GM23338 (cell line): ENCODE measurements at regions not wholly inside any gene's neighbourhood (a gene's known extent, or its start where the extent isn't known, plus 50 kb on each side); places are given as distances from the start of the nearest gene placed in this dataset.

Experiments used
- ATAC-seq: fragments of 200-7000 bp; cut with Tn5 transposase; 3 replicates; pipeline ENCODE4 v1.9.1; 2020
- DNase-seq: peaks from one replicate; pipeline ENCODE4 v3.0.0-alpha.2; 2015; ENCODE audit warnings: low spot score
- H2AFZ ChIP-seq: fragments of 200-600 bp; sonication (generic); 2 replicates; pipeline ENCODE4 v1.8.0; 2016; ENCODE audit warnings: antibody characterized with exemption, mild to moderate bottlenecking, moderate library complexity
- H3F3A ChIP-seq: fragments of 200-600 bp; sonication (generic); replicated peaks from 2 replicates; pipeline ENCODE4 v1.8.0; 2017; ENCODE audit warnings: antibody characterized with exemption, mixed run types, low read depth
- H3K27ac ChIP-seq: fragments of 200-600 bp; sonication (generic); 2 replicates; pipeline ENCODE4 v1.6.1; 2016; ENCODE audit warnings: low read depth
- H3K27me3 ChIP-seq: fragments of 200-600 bp; sonication (generic); 2 replicates; pipeline ENCODE4 v1.8.0; 2016; ENCODE audit warnings: mild to moderate bottlenecking, mixed run types, moderate library complexity; ENCODE audit not compliant: insufficient read depth
- H3K36me3 ChIP-seq: fragments of 200-600 bp; sonication (generic); 2 replicates; pipeline ENCODE4 v1.8.0; 2016; ENCODE audit warnings: mild to moderate bottlenecking; ENCODE audit not compliant: insufficient read depth
- H3K4me1 ChIP-seq: fragments of 200-600 bp; sonication (generic); 2 replicates; pipeline ENCODE4 v1.8.0; 2016; ENCODE audit warnings: mild to moderate bottlenecking, moderate library complexity; ENCODE audit not compliant: insufficient read depth
- H3K4me2 ChIP-seq: fragments of 200-600 bp; sonication (generic); 2 replicates; pipeline ENCODE4 v1.7.1; 2017; ENCODE audit warnings: mixed run types
- H3K4me3 ChIP-seq: fragments of 200-600 bp; sonication (generic); 2 replicates; pipeline ENCODE4 v1.6.1; 2016; ENCODE audit warnings: mixed run types
- H3K79me2 ChIP-seq: fragments of 200-600 bp; sonication (generic); replicated peaks from 2 replicates; pipeline ENCODE4 v1.8.0; 2017; ENCODE audit warnings: mild to moderate bottlenecking; ENCODE audit not compliant: insufficient read depth
- H3K9me2 ChIP-seq: fragments of 200-600 bp; sonication (generic); 2 replicates; pipeline ENCODE4 v1.8.0; 2017; ENCODE audit not compliant: insufficient read depth
- H4K20me1 ChIP-seq: fragments of 200-600 bp; sonication (generic); replicated peaks from 2 replicates; pipeline ENCODE4 v1.8.0; 2017; ENCODE audit warnings: mild to moderate bottlenecking; ENCODE audit not compliant: insufficient read depth
- H3K27ac Mint-ChIP-seq: 2 replicates; pipeline ENCODE4 v1.8.0; 2020; ENCODE audit warnings: inconsistent platforms, mild to moderate bottlenecking, moderate library complexity, mixed read lengths
- H3K27me3 Mint-ChIP-seq: 3 replicates; pipeline ENCODE4 v1.8.0; 2022; ENCODE audit warnings: low read depth, mild to moderate bottlenecking, moderate library complexity, mixed read lengths, inconsistent platforms; ENCODE audit not compliant: insufficient read depth, poor library complexity
- H3K36me3 Mint-ChIP-seq: 3 replicates; pipeline ENCODE4 v1.8.0; 2021; ENCODE audit warnings: low read depth, mild to moderate bottlenecking, inconsistent platforms, moderate library complexity, mixed read lengths
- H3K4me1 Mint-ChIP-seq: 3 replicates; pipeline ENCODE4 v1.8.0; 2020; ENCODE audit warnings: mild to moderate bottlenecking, inconsistent platforms, mixed read lengths
- H3K4me3 Mint-ChIP-seq: 3 replicates; pipeline ENCODE4 v1.8.0; 2021; ENCODE audit warnings: moderate library complexity, mild to moderate bottlenecking, inconsistent platforms, mixed read lengths
- H3K9me3 Mint-ChIP-seq: 3 replicates; pipeline ENCODE4 v1.8.0; 2020; ENCODE audit warnings: moderate library complexity, mild to moderate bottlenecking, inconsistent platforms, mixed read lengths
- CREB1 ChIP-seq: fragments of 250-450 bp; sonication (Bioruptor Pico); IDR thresholded peaks from 2 replicates; pipeline ENCODE4 v1.5.0; 2020; ENCODE audit warnings: low read depth, mild to moderate bottlenecking, moderate library complexity
- EZH2 ChIP-seq: fragments of 200-600 bp; sonication (generic); IDR thresholded peaks from one replicate; pipeline ENCODE4 v1.8.0; 2017; ENCODE audit warnings: antibody characterized with exemption, mild to moderate bottlenecking, low read depth; ENCODE audit not compliant: unreplicated experiment
- EZH2phosphoT487 ChIP-seq: fragments of 200-600 bp; sonication (generic); IDR thresholded peaks from one replicate; pipeline ENCODE4 v1.8.1; 2018; ENCODE audit warnings: antibody characterized with exemption; ENCODE audit not compliant: unreplicated experiment
- JUNB ChIP-seq: IDR thresholded peaks from one replicate; pipeline ENCODE4 v1.6.1; 2016; ENCODE audit warnings: antibody characterized with exemption; ENCODE audit not compliant: unreplicated experiment
- NANOG ChIP-seq: IDR thresholded peaks from 2 replicates; pipeline ENCODE4 v1.6.1; 2016; ENCODE audit warnings: antibody characterized with exemption, borderline replicate concordance
- POLR2AphosphoS5 ChIP-seq: IDR thresholded peaks from 2 replicates; pipeline ENCODE4 v1.6.1; 2016; ENCODE audit warnings: antibody characterized with exemption, low read depth
- STAT1 ChIP-seq: IDR thresholded peaks from one replicate; pipeline ENCODE4 v1.6.1; 2016; ENCODE audit warnings: antibody characterized with exemption; ENCODE audit not compliant: unreplicated experiment
- ZNF114 ChIP-seq: fragments of 250-450 bp; sonication (Bioruptor Pico); IDR thresholded peaks from 2 replicates; pipeline ENCODE4 v1.5.0; 2020; ENCODE audit warnings: mild to moderate bottlenecking, moderate library complexity
- ZNF331 ChIP-seq: fragments of 250-450 bp; sonication (Bioruptor Pico); IDR thresholded peaks from 2 replicates; pipeline ENCODE4 v1.5.0; 2020; ENCODE audit warnings: low read depth, mild to moderate bottlenecking, moderate library complexity
- TF ChIP-seq, protein P1 (sequence below): IDR thresholded peaks from 2 replicates; pipeline ENCODE4 v1.6.1; 2016; ENCODE audit warnings: antibody characterized with exemption
- TF ChIP-seq, protein P2 (sequence below): IDR thresholded peaks from one replicate; pipeline ENCODE4 v1.6.1; 2018; ENCODE audit warnings: antibody characterized with exemption; ENCODE audit not compliant: unreplicated experiment
- TF ChIP-seq, protein P3 (sequence below): fragments of 250-450 bp; sonication (Bioruptor Pico); IDR thresholded peaks from 2 replicates; pipeline ENCODE4 v1.5.0; 2020; ENCODE audit warnings: mild to moderate bottlenecking, moderate library complexity

GRCh38 chr6:5923840-5924239 is 82.9 kb downstream of the NRN1 start (continued):
- TF ChIP-seq, protein P1, sequence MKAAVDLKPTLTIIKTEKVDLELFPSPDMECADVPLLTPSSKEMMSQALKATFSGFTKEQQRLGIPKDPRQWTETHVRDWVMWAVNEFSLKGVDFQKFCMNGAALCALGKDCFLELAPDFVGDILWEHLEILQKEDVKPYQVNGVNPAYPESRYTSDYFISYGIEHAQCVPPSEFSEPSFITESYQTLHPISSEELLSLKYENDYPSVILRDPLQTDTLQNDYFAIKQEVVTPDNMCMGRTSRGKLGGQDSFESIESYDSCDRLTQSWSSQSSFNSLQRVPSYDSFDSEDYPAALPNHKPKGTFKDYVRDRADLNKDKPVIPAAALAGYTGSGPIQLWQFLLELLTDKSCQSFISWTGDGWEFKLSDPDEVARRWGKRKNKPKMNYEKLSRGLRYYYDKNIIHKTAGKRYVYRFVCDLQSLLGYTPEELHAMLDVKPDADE, result no peak
- TF ChIP-seq JUNB (no peak), ZNF331 (CRISPR knock-in tag) (no peak), ZNF114 (CRISPR knock-in tag) (no peak), NANOG (no peak), EZH2phosphoT487 (no peak)
- TF ChIP-seq, protein P2, sequence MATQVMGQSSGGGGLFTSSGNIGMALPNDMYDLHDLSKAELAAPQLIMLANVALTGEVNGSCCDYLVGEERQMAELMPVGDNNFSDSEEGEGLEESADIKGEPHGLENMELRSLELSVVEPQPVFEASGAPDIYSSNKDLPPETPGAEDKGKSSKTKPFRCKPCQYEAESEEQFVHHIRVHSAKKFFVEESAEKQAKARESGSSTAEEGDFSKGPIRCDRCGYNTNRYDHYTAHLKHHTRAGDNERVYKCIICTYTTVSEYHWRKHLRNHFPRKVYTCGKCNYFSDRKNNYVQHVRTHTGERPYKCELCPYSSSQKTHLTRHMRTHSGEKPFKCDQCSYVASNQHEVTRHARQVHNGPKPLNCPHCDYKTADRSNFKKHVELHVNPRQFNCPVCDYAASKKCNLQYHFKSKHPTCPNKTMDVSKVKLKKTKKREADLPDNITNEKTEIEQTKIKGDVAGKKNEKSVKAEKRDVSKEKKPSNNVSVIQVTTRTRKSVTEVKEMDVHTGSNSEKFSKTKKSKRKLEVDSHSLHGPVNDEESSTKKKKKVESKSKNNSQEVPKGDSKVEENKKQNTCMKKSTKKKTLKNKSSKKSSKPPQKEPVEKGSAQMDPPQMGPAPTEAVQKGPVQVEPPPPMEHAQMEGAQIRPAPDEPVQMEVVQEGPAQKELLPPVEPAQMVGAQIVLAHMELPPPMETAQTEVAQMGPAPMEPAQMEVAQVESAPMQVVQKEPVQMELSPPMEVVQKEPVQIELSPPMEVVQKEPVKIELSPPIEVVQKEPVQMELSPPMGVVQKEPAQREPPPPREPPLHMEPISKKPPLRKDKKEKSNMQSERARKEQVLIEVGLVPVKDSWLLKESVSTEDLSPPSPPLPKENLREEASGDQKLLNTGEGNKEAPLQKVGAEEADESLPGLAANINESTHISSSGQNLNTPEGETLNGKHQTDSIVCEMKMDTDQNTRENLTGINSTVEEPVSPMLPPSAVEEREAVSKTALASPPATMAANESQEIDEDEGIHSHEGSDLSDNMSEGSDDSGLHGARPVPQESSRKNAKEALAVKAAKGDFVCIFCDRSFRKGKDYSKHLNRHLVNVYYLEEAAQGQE, result no peak

DNA sequence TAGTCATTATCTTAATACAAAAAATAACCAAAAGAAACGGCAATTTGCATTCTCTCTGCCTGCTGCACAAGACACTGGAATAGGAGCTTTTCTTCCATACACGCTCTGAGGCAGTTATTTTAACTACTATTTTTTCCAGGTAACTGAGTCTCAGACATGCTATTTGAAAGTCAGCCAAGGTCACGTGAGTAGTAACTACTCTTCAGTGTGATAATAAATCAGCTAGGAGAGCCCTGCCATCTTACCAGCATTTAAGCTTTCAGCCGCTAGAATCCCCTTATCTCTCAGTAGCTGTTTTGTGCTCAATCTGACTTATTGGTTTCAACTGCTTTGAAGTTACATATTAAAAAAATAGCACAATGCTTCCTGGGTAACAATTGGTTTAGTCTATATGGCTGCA is 84.5 kb downstream of the NRN1 start:
- no peaks in the 10 kb centered on the region; the same call in 2 of the 3 replicates for H3K4me1 Mint-ChIP-seq
- H3K27ac Mint-ChIP-seq, result no peak overlapping the region
- H3K9me2 ChIP-seq, result no peaks in the 10 kb centered on the region
- no peaks in the 10 kb centered on the region for H3K27me3 ChIP-seq
- H3K27ac ChIP-seq, result no peak overlapping the region
- peaks cover 7% of the 10 kb centered on the region; the same call in 1 of the 3 replicates for H3K9me3 Mint-ChIP-seq
- H3K36me3 ChIP-seq, result no peaks in the 10 kb centered on the region
- H3K36me3 Mint-ChIP-seq, result no peaks in the 10 kb centered on the region
- no peaks in the 10 kb centered on the region for H3F3A ChIP-seq
- H3K4me3 Mint-ChIP-seq, result no peak overlapping the region
- ATAC-seq, result no peak
- H3K4me3 ChIP-seq, result no peak overlapping the region
- peaks cover 4% of the 10 kb centered on the region; the same call in 1 of the 2 replicates for H3K4me1 ChIP-seq
- H4K20me1 ChIP-seq, result no peaks in the 10 kb centered on the region
- H2AFZ ChIP-seq, result no peak overlapping the region
- H3K4me2 ChIP-seq, result no peak overlapping the region
- no peaks in the 10 kb centered on the region for H3K27me3 Mint-ChIP-seq
- DNase-seq, result no peak
- H3K79me2 ChIP-seq, result no peaks in the 10 kb centered on the region
- TF ChIP-seq, protein P3, sequence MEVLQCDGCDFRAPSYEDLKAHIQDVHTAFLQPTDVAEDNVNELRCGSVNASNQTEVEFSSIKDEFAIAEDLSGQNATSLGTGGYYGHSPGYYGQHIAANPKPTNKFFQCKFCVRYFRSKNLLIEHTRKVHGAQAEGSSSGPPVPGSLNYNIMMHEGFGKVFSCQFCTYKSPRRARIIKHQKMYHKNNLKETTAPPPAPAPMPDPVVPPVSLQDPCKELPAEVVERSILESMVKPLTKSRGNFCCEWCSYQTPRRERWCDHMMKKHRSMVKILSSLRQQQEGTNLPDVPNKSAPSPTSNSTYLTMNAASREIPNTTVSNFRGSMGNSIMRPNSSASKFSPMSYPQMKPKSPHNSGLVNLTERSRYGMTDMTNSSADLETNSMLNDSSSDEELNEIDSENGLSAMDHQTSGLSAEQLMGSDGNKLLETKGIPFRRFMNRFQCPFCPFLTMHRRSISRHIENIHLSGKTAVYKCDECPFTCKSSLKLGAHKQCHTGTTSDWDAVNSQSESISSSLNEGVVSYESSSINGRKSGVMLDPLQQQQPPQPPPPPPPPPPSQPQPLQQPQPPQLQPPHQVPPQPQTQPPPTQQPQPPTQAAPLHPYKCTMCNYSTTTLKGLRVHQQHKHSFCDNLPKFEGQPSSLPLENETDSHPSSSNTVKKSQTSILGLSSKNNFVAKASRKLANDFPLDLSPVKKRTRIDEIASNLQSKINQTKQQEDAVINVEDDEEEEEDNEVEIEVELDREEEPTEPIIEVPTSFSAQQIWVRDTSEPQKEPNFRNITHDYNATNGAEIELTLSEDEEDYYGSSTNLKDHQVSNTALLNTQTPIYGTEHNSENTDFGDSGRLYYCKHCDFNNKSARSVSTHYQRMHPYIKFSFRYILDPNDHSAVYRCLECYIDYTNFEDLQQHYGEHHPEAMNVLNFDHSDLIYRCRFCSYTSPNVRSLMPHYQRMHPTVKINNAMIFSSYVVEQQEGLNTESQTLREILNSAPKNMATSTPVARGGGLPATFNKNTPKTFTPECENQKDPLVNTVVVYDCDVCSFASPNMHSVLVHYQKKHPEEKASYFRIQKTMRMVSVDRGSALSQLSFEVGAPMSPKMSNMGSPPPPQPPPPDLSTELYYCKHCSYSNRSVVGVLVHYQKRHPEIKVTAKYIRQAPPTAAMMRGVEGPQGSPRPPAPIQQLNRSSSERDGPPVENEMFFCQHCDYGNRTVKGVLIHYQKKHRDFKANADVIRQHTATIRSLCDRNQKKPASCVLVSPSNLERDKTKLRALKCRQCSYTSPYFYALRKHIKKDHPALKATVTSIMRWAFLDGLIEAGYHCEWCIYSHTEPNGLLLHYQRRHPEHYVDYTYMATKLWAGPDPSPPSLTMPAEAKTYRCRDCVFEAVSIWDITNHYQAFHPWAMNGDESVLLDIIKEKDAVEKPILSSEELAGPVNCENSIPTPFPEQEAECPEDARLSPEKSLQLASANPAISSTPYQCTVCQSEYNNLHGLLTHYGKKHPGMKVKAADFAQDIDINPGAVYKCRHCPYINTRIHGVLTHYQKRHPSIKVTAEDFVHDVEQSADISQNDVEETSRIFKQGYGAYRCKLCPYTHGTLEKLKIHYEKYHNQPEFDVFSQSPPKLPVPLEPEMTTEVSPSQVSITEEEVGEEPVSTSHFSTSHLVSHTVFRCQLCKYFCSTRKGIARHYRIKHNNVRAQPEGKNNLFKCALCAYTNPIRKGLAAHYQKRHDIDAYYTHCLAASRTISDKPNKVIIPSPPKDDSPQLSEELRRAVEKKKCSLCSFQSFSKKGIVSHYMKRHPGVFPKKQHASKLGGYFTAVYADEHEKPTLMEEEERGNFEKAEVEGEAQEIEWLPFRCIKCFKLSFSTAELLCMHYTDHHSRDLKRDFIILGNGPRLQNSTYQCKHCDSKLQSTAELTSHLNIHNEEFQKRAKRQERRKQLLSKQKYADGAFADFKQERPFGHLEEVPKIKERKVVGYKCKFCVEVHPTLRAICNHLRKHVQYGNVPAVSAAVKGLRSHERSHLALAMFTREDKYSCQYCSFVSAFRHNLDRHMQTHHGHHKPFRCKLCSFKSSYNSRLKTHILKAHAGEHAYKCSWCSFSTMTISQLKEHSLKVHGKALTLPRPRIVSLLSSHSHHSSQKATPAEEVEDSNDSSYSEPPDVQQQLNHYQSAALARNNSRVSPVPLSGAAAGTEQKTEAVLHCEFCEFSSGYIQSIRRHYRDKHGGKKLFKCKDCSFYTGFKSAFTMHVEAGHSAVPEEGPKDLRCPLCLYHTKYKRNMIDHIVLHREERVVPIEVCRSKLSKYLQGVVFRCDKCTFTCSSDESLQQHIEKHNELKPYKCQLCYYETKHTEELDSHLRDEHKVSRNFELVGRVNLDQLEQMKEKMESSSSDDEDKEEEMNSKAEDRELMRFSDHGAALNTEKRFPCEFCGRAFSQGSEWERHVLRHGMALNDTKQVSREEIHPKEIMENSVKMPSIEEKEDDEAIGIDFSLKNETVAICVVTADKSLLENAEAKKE, result no peak
- TF ChIP-seq STAT1, result no peak
- no peak for TF ChIP-seq POLR2AphosphoS5
- TF ChIP-seq CREB1 (CRISPR knock-in tag), result no peak
- TF ChIP-seq EZH2phosphoT487, result no peak
- TF ChIP-seq ZNF331 (CRISPR knock-in tag), result no peak
- TF ChIP-seq JUNB, result no peak
- TF ChIP-seq, protein P1, result no peak
- no peak for TF ChIP-seq ZNF114 (CRISPR knock-in tag)
- TF ChIP-seq EZH2, result no peak
